A673 (cell line): ENCODE measurements at regions not wholly inside any gene's neighbourhood (a gene's known extent, or its start where the extent isn't known, plus 50 kb on each side); places are given as distances from the start of the nearest gene placed in this dataset.

ENCODE experiments used
- CTCF ChIP-seq: fragments of 300-800, 200-600 bp; sonication (generic); conservative IDR thresholded peaks from 2 replicates; pipeline ENCODE4 v1.5.1; 2017; ENCODE audit warnings: low read depth, mild to moderate bottlenecking, antibody characterized with exemption, low read length, moderate library complexity, mixed read lengths
- EZH2 ChIP-seq: fragments of 200-600 bp; sonication (generic); IDR thresholded peaks from 2 replicates; pipeline ENCODE4 v1.6.1; 2017; ENCODE audit warnings: borderline replicate concordance, low read depth, mild to moderate bottlenecking, mixed read lengths, antibody characterized with exemption, low read length; ENCODE audit not compliant: poor library complexity, severe bottlenecking

- no peak for TF ChIP-seq CTCF
- TF ChIP-seq EZH2, result no peak
Measured at GRCh38 chr18:62457877-62458276, 64.9 kb upstream of the ZCCHC2 start.
